Stimulated activated CD8-positive, alpha-beta memory T cell treated with anti-CD3 and anti-CD28 coated beads, Interleukin-7, amount 100 ng/mL, for 24 hours (primary cell): ENCODE measurements at regions not wholly inside any gene's neighbourhood (a gene's known extent, or its start where the extent isn't known, plus 50 kb on each side); places are given as distances from the start of the nearest gene placed in this dataset.
"Not testable (repeated sequence)": the region's sequence is repeated elsewhere in the genome, so short reads cannot be mapped to it uniquely, and the experiment has no call there.

ENCODE experiments used
- DNase-seq: peaks from one replicate; pipeline ENCODE4 v3.0.0-alpha.2; 2020; ENCODE audit warnings: low read depth

DNA sequence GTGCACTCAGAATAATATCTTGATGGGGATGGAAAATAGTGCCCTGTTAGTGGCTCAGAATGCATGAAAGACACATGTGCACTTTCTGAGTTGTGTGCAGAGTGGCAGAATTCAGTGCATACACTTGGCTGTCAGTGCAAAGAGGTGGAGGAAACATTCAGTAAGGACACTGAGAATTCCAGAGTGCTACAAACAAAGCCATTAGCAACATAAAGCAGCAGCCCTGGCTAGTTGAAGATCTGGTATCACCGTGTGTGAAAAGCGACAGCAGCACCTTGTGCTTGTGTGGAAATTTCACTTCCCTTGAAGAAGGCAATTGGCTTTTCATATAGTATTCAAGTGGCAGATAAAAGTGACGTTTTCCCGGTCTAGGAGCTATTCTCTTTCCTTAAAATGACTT, 810.4 kb downstream of the TRIML1 start:
- DNase-seq: no peak

DNA sequence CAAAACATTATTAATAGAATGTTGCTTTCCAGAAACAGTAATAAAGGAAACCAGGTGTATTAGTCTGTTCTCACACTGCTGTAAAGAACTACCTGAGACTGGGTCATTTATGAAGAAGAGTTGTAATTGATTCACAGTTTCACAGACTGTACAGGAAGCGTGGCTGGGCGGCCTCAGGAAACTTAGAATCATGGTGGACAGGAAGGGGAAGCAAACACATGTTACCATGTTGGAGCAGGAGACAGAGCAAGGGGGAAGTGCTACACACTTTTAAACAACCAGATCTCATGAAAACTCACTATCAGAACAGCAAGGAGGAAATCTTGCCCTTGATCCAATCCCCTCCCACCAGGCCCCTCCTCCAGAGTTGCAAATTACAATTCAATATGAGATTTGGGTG, 815.8 kb downstream of the TRIML1 start:
- no peak for DNase-seq

DNA sequence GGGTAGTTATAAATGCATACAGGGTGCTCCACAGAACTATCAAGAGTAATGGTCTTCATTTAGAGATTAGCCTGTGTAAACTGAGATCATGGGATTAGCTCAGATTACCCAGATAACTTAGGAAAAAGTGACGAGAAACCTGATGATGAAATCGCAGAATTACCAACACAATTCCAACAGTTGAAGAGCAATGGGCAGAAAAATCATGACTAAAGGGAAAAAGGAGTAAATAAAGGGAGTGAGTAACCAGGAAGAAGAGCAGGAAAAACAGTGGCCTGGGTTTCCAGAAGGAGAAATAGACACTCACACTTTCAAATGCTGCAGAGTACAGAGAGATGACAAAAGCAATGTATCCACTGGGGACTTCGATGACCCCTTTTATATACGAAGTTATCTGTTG, 817.3 kb downstream of the TRIML1 start:
- no peak for DNase-seq

DNA sequence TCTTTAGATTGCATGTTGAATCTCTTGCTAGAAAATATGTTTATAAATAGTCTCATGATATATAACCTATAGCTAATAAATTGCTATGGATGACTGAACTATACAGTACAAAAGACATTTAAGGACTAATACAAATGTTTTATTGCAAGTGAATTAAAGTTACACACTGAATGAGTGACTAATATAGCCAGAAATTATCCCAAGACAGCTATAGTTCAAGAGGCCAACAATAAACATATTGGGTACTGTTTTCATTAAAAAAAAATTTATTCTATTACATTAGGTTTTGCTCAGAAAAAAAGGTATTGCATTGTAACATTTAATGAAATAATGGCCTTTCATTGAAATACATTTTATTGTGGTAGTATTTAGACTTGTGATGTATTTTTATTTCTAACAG, 819.1 kb downstream of the TRIML1 start:
- no peak for DNase-seq

DNA sequence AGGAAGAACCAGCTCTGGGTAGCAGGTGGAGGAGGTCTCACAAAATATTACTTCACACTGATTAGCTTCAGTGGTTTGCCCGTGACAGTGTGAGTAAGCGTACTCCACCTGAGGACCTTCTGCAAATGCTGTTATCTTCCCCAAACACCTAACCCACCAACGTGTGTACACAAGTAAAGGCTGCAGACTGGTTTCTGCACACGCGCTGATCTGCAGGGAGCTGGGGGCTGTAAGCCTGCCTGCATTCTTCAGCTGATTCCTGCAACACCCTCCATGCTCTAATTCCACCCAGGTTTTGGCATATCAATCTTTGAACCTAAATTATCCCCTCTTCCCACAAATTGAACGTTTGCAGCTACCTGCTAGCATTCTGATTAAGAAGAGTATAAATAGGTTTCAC, 820.2 kb downstream of the TRIML1 start:
- no peak for DNase-seq

DNA sequence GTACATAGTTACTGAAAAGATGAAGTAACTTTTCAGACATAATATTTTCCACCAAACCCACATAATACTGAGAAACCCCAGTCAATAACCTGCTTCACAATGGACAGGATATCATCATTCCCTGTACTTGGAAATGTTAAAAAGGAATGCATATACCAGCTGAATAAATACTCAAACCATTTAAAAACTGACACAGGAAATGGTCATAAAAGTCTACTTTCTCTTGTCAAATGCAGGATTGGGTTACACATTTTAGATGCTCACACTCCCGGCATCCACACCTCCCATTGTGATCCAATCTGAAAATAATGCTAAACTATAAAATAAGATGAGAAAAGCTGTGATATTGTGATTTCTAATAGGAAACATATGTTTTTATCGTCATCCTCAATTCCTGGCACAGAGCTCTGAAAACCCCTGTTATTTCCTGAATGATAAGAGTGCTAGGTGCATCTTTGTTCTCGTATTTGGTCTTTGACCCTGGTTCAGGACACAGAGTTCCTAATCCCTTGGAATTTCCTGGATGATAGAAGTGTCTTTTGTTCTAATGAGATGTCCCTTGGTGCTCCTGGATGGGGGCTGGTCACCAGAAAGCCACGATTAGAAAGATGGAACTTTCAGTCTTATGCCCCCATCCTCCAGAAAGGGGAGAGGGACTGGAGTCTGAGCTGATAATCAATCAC, 821.3 kb downstream of the TRIML1 start:
- DNase-seq: no peak

DNA sequence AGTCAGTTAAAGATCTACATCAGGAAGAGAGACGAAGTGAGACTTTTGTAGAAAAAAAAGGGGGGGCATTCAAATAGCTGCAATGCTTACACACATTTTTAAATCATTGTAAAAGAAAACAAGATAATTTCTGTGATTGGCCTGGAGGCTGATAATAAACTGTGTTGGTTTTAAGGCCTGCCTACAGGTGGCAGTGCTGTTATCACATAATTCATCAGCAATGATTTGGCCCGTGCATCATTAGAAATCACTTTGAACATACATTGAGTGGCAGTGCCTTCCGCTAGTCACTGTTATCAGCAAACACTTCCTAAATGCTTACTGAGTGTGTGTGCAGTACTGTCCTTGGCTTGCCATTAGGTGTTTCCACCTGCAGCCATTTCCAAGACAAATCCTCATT, 831.9 kb downstream of the TRIML1 start:
- no peak for DNase-seq

DNA sequence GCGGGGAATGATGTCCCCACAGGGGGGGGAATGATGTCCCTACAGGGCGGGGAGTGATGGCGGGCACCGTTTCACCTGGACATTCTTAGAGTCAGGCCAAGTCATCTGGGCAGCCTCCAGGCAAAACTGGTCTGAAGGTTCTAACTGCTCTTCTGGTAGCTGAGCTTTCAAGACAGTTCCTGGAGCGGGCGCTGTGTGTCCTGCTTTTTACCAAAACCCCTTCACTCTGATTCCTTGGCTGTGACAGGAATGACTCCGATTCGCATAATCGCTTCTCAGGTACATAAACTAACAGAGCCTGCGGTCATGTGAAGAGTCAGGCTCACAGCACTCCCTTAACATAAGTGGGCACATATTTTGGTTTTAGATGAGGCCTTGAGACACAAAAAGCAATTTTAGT, 836.0 kb downstream of the TRIML1 start:
- no peak for DNase-seq

DNA sequence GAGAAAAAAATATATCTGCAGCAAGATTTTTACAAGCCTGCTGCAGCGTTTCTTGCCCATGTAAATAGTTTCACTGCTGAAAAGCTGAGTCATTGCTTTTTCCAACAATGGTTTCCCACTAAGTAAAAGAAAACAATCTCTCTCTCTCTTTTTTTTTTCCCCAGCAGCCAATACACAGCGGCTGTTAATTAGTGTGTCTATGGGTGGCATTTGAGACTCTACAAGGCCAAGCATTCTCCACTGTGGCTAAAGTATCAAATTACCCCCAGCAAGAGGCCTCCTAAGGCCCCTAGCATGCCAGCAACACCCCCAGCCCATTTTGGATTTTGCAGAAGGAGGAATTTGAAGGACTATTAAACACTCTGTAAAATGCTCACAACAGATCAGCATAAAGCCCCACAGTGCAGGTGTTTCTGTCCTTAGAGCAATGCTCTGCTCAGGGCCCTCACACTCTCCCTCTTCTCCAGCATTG, 837.4 kb downstream of the TRIML1 start:
- DNase-seq: no peak

DNA sequence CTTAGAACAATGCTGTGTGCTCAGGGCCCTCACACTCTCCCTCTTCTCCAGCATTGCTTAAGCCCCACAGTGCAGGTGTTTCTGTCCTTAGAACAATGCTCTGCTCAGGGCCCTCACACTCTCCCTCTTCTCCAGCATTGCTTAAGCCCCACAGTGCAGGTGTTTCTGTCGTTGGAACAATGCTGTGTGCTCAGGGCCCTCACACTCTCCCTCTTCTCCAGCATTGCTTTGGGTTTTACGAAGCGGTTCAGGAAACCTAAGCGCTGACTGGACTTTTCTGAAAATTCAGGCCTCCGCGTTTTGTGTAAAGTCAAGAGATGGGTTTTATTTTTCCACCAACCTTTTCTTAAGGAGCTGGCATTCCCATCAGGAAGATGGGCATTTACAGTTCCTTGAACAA, 838.0 kb downstream of the TRIML1 start:
- not testable (repeated sequence) for DNase-seq

DNA sequence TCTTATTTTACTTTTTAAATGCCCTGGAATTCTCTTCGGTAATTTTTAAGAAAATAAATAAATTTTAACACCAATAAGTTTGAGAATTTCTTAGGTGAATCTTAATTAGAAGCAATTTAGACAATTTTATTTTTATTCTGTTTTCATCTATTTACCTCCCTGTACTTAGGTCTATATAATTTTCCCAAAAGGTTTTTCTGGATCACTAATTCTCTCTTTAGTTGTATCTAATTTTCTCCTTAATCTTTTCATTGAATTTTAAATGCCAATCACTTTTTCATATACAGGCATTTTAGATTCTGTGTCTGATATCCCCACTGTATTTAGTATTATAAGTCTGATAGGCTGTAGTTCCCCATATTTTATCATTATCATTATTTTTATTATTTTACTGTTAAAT, 845.3 kb downstream of the TRIML1 start:
- DNase-seq: no peak

DNA sequence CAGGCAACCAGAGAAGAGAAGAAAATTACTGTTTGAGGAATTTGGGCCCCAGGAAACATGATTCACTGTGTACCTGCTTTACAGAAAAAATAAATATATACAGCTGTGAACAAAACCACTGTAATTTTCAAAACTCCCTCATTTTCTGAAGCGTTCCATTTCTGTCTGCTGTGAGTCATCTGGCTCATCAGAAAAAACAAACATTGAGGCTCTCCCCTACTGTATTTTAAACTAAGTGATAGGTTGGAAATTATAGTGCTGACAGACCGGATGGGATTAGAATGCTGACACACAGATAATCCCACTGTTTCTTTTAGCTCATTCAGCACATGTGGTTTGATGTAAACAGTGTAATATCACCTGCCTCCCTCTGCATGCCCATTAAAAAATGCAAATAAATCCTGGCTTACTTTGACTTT, 847.0 kb downstream of the TRIML1 start:
- DNase-seq: no peak

DNA sequence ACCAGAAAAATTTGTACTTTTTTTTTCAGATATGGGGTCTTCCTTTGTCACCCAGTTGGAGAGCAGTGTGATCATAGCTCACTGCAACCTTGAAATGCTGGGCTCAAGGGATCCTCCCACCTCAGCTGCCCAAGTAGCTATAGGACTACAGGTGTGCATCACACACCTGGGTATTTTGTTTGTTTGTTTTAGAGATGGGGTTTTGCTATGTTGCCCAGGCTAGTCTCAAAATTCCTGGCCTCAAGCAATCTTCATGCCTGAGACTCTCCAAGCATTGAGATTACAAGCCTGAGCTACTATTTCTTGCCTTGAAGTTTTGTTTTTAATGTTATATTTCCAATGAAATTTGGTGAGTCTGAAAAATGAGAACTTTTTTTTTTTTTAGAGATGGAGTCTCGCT, 847.8 kb downstream of the TRIML1 start:
- DNase-seq: no peak

DNA sequence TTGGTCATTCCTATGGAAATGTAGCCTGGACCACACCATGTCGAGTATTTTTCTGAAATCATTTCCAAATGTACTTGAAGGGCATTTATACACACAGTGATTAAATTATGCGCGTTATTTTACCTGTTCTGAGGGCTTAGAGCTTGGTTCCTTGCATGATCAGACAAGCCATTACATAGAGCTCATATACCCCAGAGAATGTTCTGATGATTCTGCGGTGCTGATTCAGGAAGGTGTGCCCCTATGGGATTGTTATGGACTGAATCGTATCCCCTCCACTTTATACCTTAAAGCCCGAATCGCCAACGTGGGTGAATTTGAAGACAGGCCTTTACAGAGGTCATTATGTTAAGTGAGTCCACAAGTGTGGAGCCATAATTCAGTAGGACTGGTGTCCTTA, 848.9 kb downstream of the TRIML1 start:
- no peak for DNase-seq

DNA sequence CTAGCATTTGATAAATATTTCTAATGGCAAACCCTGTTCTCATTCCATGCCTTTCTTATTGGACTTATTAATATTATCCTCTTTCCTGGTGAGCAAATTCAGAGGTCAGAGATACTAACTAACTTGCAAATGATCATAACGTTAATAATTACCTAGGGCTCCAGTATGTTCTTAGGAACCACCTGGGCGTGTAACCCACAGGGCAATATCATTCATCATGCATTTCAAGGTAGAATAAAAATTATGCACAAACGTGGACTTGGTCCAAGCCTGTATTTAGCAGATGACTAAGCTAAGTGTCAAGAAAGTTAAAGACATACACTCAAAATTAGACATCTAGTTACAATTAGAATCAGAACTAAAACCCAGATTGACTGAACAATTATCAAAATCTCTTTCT, 850.1 kb downstream of the TRIML1 start:
- no peak for DNase-seq

DNA sequence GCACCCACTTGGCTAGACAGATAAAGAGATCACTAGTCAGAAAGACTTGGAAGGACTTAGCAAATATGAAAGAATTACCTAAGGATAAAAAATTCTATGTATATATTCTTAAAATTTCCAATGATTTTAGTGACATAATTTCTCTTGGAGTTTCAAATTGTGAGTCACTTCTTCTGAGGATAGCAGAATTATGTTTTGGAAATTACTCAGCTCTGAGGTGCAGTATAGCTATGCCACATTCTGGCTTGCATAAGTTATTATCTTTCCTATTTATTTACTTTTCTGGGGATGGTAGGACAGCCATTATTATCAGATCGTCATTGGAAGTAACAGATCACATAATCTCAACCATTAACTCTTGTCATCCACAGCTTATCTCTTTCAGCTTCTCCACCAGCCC, 853.5 kb downstream of the TRIML1 start:
- no peak for DNase-seq

DNA sequence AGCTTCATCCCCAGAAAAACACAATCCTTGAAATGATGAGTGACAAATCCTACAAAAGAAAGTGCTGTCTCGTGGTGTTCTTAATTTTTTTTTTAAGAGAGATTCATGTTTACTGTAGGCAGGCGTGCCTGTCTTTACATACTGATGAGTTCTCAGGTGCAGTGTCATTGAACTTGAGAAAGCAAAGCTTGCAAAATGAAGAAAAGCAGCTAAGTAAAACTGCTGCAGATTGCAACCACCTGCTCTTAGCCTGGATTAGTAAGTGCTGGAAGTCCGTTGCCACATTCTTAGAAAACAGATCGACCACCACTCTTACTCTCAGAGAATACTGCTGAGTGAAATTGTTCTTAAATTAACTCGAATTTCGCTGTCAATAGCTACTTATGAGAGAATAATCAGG, 854.6 kb downstream of the TRIML1 start:
- DNase-seq: no peak

DNA sequence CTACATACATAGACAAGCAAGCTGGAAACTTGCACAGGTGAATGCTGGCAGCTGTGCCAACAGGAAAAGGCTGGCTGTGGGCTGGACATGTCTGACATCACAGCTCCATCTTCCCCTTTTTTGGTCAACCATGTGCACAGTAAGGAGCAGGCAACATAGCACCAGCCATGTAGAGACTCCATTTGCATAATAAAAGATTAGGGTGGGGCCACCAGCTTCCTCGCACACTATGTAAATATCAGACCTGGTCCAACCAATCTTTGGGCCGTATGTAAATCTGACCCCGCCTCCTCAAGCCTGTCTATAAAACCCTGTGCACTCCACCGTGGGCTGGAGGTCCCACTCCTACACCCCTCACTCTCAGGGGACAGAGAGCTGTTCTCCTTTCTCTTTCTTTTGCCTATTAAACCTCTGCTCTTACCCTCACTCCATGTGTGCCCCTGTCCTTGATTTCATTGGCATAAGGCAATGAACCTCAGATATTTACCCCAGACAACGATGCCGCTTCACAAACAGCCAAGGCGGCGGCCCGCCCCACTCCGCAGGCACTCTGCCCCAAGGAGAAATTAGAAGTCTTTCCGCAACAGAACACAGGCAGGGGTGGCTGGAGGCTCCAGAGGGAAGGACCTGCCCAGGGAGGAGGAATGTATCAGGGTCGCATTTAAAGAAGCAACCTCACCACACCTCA, 862.2 kb downstream of the TRIML1 start:
- DNase-seq: no peak

DNA sequence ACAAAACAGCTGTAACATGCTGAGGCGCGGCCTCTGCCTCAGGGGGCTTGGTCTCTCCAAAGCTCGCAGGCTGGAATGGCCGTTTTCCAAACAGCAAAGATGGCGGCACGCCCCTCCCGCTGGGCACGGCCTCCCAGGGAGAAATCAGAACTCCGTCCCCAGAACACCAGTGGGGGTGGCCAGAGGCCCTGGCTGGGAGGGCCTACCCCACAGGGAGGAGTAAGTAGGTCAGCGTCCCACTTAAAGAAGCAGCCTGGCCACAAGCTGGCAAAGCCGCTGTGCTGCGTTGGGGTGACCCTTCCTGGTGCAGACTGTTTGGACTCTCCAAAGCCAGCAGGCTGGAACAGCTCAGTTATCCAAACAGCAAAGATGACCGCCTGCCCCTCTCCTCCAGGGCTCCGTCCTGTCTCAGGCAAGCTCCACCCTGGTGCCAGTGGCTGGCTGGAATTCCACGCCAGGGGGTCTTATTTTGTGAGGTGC, 862.8 kb downstream of the TRIML1 start:
- no peak for DNase-seq

DNA sequence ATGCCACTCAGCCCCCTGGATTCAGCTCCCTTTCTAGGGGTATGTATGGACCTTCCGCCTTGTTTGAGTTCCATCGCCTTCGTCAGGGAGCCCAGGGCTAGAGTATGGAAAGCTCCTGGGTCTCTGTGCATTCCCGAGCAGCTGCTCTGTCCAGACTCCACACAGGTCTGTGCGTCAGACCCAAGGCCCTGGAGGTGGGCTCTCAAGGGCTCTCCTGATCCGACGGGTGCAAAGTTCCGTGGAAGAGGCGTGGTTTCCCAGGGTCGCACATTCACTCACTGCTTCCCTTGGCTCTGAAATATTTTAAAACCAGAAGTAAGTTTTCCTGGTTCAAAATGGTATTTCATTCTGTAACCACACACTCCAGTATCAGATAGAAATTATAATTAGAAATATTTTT, 863.2 kb downstream of the TRIML1 start:
- no peak for DNase-seq

DNA sequence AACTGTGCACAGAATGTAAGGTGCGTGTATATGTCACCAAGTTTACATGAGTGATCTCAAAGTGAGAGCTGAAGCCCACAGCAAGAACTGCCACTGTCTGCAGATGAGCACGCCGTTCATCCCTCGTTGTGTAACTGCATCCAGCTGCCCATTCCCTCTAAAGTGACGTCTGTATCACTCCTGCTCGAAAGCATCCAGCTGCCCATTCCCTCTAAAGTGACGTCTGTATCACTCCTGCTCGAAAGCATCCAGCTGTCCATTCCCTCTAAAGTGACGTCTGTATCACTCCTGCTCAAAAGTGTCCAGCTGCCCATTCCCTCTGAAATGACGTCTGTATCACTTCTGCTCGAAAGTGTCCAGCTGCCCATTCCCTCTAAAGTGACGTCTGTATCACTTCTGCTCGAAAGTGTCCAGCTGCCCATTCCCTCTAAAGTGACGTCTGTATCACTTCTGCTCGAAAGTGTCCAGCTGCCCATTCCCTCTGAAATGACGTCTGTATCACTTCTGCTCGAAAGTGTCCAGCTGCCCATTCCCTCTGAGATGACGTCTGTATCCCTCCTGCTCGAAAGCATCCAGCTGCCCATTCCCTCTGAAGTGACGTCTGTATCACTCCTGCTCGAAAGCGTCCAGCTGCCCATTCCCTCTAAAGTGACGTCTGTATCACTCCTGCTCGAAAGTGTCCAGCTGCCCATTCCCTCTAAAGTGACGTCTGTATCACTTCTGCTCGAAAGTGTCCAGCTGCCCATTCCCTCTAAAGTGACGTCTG, 871.4 kb downstream of the TRIML1 start:
- not testable (repeated sequence) for DNase-seq

DNA sequence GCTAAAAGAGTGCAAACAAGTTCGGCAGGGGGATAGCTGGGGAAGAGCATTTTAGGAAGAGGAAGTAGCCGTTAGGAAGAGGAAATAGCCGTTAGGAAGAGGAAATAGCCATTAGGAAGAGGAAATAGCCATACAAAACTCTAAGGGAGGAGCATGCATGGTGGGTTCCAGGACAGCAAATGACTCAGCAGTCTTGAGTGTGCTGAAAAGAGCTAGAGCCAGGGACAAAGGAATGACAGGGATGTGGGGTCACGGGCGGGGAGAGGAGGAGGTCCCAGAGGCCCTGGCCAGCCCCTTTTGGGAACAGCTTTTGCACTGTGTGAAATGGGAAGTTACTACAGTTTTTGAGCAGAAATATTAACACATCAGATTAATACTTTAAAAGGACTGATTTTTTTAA, 882.6 kb downstream of the TRIML1 start:
- no peak for DNase-seq

DNA sequence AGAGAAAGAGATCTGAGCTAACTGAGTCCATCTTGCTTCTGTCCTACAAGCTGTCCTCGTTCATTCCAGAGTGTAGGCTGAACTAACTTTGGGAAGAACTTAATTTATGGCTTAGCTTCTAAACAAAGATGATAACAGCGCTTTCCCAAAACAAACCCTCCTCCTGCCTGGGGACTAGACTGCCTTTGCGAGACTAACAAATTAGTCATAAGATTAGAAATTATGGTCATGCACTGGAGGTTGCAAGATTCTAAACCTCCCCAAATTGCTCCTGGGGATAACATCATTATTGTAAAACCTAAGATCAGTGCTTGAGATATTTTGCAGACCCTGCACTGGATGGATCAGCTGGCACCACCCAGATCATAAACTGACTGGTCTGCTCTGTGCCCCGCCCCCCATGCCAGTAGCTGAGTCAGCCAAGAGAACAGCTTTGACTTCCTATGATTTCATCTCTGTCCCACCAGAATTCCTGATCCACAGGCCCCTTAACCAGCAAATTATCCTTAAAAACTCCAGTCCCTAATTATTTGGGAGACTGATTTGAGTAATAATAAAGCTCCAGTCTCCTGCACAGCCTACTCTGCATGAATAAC, 883.3 kb downstream of the TRIML1 start:
- no peak for DNase-seq
